ENCODE measurements at regions not wholly inside any gene's neighbourhood (a gene's known extent, or its start where the extent isn't known, plus 50 kb on each side); places are given as distances from the start of the nearest gene placed in this dataset.

- peaks cover 6 to 16% (median 9%) of the 10 kb centered on the region in 7 donors for H3K9me3 Mint-ChIP-seq
- no peak overlapping the region for H3K4me3 Mint-ChIP-seq
- no peak overlapping the region for H3K27ac ChIP-seq (ENCODE audit: low read depth in 1 of 2, low read length in 2 of 2)
- no peak overlapping the region for H3K4me3 ChIP-seq (replicated peaks in 1 of 3; ENCODE audit: low read depth in 2 of 3, low read length in 3 of 3)
- H3K4me2 ChIP-seq (replicated peaks; ENCODE audit: extremely low read depth, low read length, poor library complexity, severe bottlenecking), result no peak overlapping the region
- WGBS (ENCODE audit: insufficient coverage), result no CpG with 5 or more reads among the region's 2 CpGs
- H3K36me3 Mint-ChIP-seq, result no peaks in the 10 kb centered on the region
- H3K9me3 ChIP-seq (replicated peaks in 1 of 2; ENCODE audit: control insufficient read depth in 1 of 2, insufficient read depth in 1 of 2, low read length in 2 of 2), result peaks cover 21 to 26% of the 10 kb centered on the region in 2 donors
- H3K36me3 ChIP-seq (replicated peaks in 1 of 2; ENCODE audit: control insufficient read depth in 1 of 2, insufficient read depth in 2 of 2, low read length in 2 of 2), result no peaks in the 10 kb centered on the region
- H3K27me3 ChIP-seq (ENCODE audit: control insufficient read depth in 2 of 2, insufficient read depth in 2 of 2, low read length in 2 of 2), result no peaks in the 10 kb centered on the region
- H3K4me1 Mint-ChIP-seq, result no peaks in the 10 kb centered on the region
- H3K27ac Mint-ChIP-seq, result no peak overlapping the region
- no peak for TF ChIP-seq CTCF (IDR thresholded peaks at IDR 0.05)
- no peaks in the 10 kb centered on the region for H3K79me2 ChIP-seq (ENCODE audit: insufficient read depth, low read length)
- no peaks in the 10 kb centered on the region for H3K4me1 ChIP-seq (ENCODE audit: control insufficient read depth in 1 of 2, insufficient read depth in 2 of 2, low read length in 2 of 2)
- H3K9ac ChIP-seq (ENCODE audit: insufficient read depth, low read length, poor library complexity, severe bottlenecking), result no peak overlapping the region
- intact Hi-C loops (cut with micrococcal nuclease), result no loop called here
- no peak for DNase-seq
- peaks cover 0 to 2% (median 0%) of the 10 kb centered on the region in 3 donors for H3K27me3 Mint-ChIP-seq (ENCODE audit: low read depth in 3 of 3)
- no peaks in the 10 kb centered on the region for H4K20me1 ChIP-seq (ENCODE audit: insufficient read depth, low read length)
- no peak overlapping the region for H2AFZ ChIP-seq (ENCODE audit: insufficient read depth, low read depth, low read length, poor library complexity, severe bottlenecking)
These were observed 196.9 kb downstream of the TBX15 start for GRCh38 chr1:118791094-118791691.

GRCh38 chr1:118788463-118788862 lies 199.7 kb downstream of the TBX15 start:
- intact Hi-C loops (cut with micrococcal nuclease), result no loop called here
- H2AFZ ChIP-seq (ENCODE audit: insufficient read depth, low read depth, low read length, poor library complexity, severe bottlenecking), result no peak overlapping the region
- no peaks in the 10 kb centered on the region for H3K27me3 ChIP-seq (ENCODE audit: control insufficient read depth in 2 of 2, insufficient read depth in 2 of 2, low read length in 2 of 2)
- no peaks in the 10 kb centered on the region for H3K36me3 Mint-ChIP-seq
- H3K4me1 ChIP-seq (ENCODE audit: control insufficient read depth in 1 of 2, insufficient read depth in 2 of 2, low read length in 2 of 2), result no peaks in the 10 kb centered on the region
- no peak overlapping the region for H3K27ac ChIP-seq (ENCODE audit: low read depth in 1 of 2, low read length in 2 of 2)
- DNase-seq, result no peak
- WGBS (ENCODE audit: insufficient coverage), result 100% methylated on average over 1 of the region's 1 CpG
- TF ChIP-seq CTCF (IDR thresholded peaks at IDR 0.05), result no peak
- peaks cover 4 to 16% (median 11%) of the 10 kb centered on the region in 7 donors for H3K9me3 Mint-ChIP-seq
- no peak overlapping the region for H3K9ac ChIP-seq (ENCODE audit: insufficient read depth, low read length, poor library complexity, severe bottlenecking)
- no peak overlapping the region for H3K4me3 Mint-ChIP-seq
- no peaks in the 10 kb centered on the region for H3K4me1 Mint-ChIP-seq
- no peaks in the 10 kb centered on the region for H3K79me2 ChIP-seq (ENCODE audit: insufficient read depth, low read length)
- no peak overlapping the region for H3K27ac Mint-ChIP-seq
- H3K9me3 ChIP-seq (replicated peaks in 1 of 2; ENCODE audit: control insufficient read depth in 1 of 2, insufficient read depth in 1 of 2, low read length in 2 of 2), result peaks cover 21 to 26% of the 10 kb centered on the region in 2 donors
- H3K4me3 ChIP-seq (replicated peaks in 1 of 3; ENCODE audit: low read depth in 2 of 3, low read length in 3 of 3), result no peak overlapping the region
- no peaks in the 10 kb centered on the region for H3K36me3 ChIP-seq (replicated peaks in 1 of 2; ENCODE audit: control insufficient read depth in 1 of 2, insufficient read depth in 2 of 2, low read length in 2 of 2)
- H3K27me3 Mint-ChIP-seq (ENCODE audit: low read depth in 3 of 3), result peaks cover 0 to under 1% (median 0%) of the 10 kb centered on the region in 3 donors
- H4K20me1 ChIP-seq (ENCODE audit: insufficient read depth, low read length), result no peaks in the 10 kb centered on the region
- no peak overlapping the region for H3K4me2 ChIP-seq (replicated peaks; ENCODE audit: extremely low read depth, low read length, poor library complexity, severe bottlenecking)
